ENCODE measurements at regions not wholly inside any gene's neighbourhood (a gene's known extent, or its start where the extent isn't known, plus 50 kb on each side); places are given as distances from the start of the nearest gene placed in this dataset.

DNA sequence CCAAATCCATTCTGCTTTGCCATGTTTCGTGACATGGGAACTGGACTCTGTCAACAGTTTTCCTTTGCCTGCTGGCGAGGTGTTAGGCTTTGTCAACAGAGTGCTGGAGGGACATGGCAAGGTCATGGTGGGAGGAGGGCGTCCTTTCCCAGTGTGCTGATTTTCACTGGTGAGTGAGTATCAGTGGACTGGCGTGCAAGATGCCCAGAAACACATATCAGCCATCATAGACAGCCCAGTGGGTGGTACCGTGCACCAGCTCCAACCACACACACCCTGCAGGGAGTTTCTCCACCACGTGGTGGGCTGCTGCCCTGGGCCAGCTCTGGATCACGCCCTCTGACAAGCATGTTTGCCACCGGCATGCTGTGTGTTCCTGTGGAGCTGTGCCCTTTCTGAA, 50.0 kb upstream of the ABL1 start:
- H3K4me3 Mint-ChIP-seq, result no peak overlapping the region
- no peaks in the 10 kb centered on the region for H3K36me3 ChIP-seq (ENCODE audit: control insufficient read depth, insufficient read depth, low read length)
- no peak overlapping the region for H3K4me3 ChIP-seq (ENCODE audit: low read depth, low read length)
- H3K27ac ChIP-seq (ENCODE audit: insufficient read depth, low read length, poor library complexity, severe bottlenecking), result no peak overlapping the region
- H3K4me1 ChIP-seq (ENCODE audit: control insufficient read depth, insufficient read depth, low read length, poor library complexity, severe bottlenecking), result no peaks in the 10 kb centered on the region
- ATAC-seq (ENCODE audit: low read depth in 2 of 2) (no peak), DNase-seq (no peak)
- peaks cover 0 to 14% (median 3%) of the 10 kb centered on the region in 7 donors for H3K9me3 Mint-ChIP-seq
- H3K27me3 Mint-ChIP-seq, result no peaks in the 10 kb centered on the region
- H3K27ac Mint-ChIP-seq, result peak overlapping the region in 1 of 3 donors; percentile 47
- peaks cover 2 to 16% (median 8%) of the 10 kb centered on the region in 4 donors for H3K4me1 Mint-ChIP-seq
- H3K27me3 ChIP-seq (ENCODE audit: control insufficient read depth, insufficient read depth, low read length), result no peaks in the 10 kb centered on the region
- H3K9me3 ChIP-seq (ENCODE audit: control insufficient read depth in 2 of 2, low read length in 2 of 2), result peaks cover 14 to 16% of the 10 kb centered on the region in 2 experiments
- peaks cover 21% of the 10 kb centered on the region for H3K36me3 Mint-ChIP-seq

Data from CD4-positive, CD25-positive, alpha-beta regulatory T cell (primary cell).